WTC11 (cell line): ENCODE measurements at regions not wholly inside any gene's neighbourhood (a gene's known extent, or its start where the extent isn't known, plus 50 kb on each side); places are given as distances from the start of the nearest gene placed in this dataset.

ENCODE experiments used
- ATAC-seq: fragments of 200-7000 bp; cut with Tn5 transposase; 2 replicates; pipeline ENCODE4 v1.10.0; 2021; ENCODE audit warnings: mild to moderate bottlenecking, moderate library complexity
- CTCF ChIA-PET: fragments of 300-600 bp; sonication (Branson Sonifier 250); formaldehyde crosslinking; loops from one replicate; lab custom pipeline; 2021; ENCODE audit warnings: antibody characterized with exemption; lab: Charles Lee
- POLR2A ChIA-PET: fragments of 350-600 bp; sonication (Branson Sonifier 250); formaldehyde crosslinking; loops from one replicate; lab custom pipeline; 2021; ENCODE audit warnings: antibody characterized with exemption; lab: Charles Lee
- DNase-seq: peaks from one replicate; pipeline ENCODE4 v3.0.0; 2021; ENCODE audit warnings: low spot score
- H3K27ac Mint-ChIP-seq: 2 replicates; pipeline ENCODE4 v1.8.0; 2021; ENCODE audit warnings: mixed read lengths
- H3K27me3 Mint-ChIP-seq: 2 replicates; pipeline ENCODE4 v1.8.0; 2021; ENCODE audit warnings: low read depth, mild to moderate bottlenecking, moderate library complexity, mixed read lengths
- H3K36me3 Mint-ChIP-seq: 2 replicates; pipeline ENCODE4 v1.8.0; 2021; ENCODE audit warnings: mixed read lengths
- H3K4me1 Mint-ChIP-seq: 2 replicates; pipeline ENCODE4 v1.8.0; 2022; ENCODE audit warnings: mixed read lengths
- H3K4me3 Mint-ChIP-seq: 2 replicates; pipeline ENCODE4 v1.8.0; 2021; ENCODE audit warnings: mild to moderate bottlenecking, moderate library complexity, mixed read lengths
- H3K9me3 Mint-ChIP-seq: 2 replicates; pipeline ENCODE4 v1.8.0; 2021; ENCODE audit warnings: mixed read lengths
- AR ChIP-seq: fragments of 250-450 bp; sonication (Bioruptor Pico); IDR thresholded peaks from 2 replicates; pipeline ENCODE4 v1.9.0; 2021; ENCODE audit warnings: mild to moderate bottlenecking
- ATF1 ChIP-seq: sonication (generic); formaldehyde crosslinking; IDR thresholded peaks from 2 replicates; pipeline ENCODE4 v1.8.1; 2023; ENCODE audit warnings: mild to moderate bottlenecking, moderate library complexity, missing genetic modification reagents
- ATF2 ChIP-seq: sonication (generic); formaldehyde crosslinking; IDR thresholded peaks from 2 replicates; pipeline ENCODE4 v1.8.1; 2022; ENCODE audit warnings: low read depth, missing genetic modification reagents, borderline replicate concordance
- CDX4 ChIP-seq: fragments of 250-450 bp; sonication (Bioruptor Pico); IDR thresholded peaks from 2 replicates; pipeline ENCODE4 v1.9.0; 2021; ENCODE audit warnings: moderate library complexity, mild to moderate bottlenecking, inconsistent platforms, borderline replicate concordance
- E2F5 ChIP-seq: sonication (generic); formaldehyde crosslinking; IDR thresholded peaks from 2 replicates; pipeline ENCODE4 v1.8.1; 2022; ENCODE audit warnings: mild to moderate bottlenecking, moderate library complexity, missing genetic modification reagents
- EMX1 ChIP-seq: fragments of 250-450 bp; sonication (Bioruptor Pico); IDR thresholded peaks from 2 replicates; pipeline ENCODE4 v1.8.0; 2021; ENCODE audit warnings: mild to moderate bottlenecking
- ETV6 ChIP-seq: sonication (generic); formaldehyde crosslinking; IDR thresholded peaks from 2 replicates; pipeline ENCODE4 v1.8.1; 2022; ENCODE audit warnings: mild to moderate bottlenecking, missing genetic modification reagents
- GTF2I ChIP-seq: fragments of 250-450 bp; sonication (Bioruptor Pico); conservative IDR thresholded peaks from 2 replicates; pipeline ENCODE4 v1.4.0; 2021; ENCODE audit warnings: mild to moderate bottlenecking
- MAX ChIP-seq: sonication (generic); formaldehyde crosslinking; IDR thresholded peaks from 2 replicates; pipeline ENCODE4 v1.8.0; 2022; ENCODE audit warnings: mild to moderate bottlenecking, missing genetic modification reagents
- MYBL2 ChIP-seq: sonication (generic); formaldehyde crosslinking; IDR thresholded peaks from 2 replicates; pipeline ENCODE4 v1.8.1; 2023; ENCODE audit warnings: mild to moderate bottlenecking, moderate library complexity, missing genetic modification reagents
- NR1H2 ChIP-seq: sonication (generic); formaldehyde crosslinking; IDR thresholded peaks from 2 replicates; pipeline ENCODE4 v1.9.0; 2021; ENCODE audit warnings: mild to moderate bottlenecking, moderate library complexity, missing genetic modification reagents
- NR2C2 ChIP-seq: sonication (generic); formaldehyde crosslinking; IDR thresholded peaks from 2 replicates; pipeline ENCODE4 v1.8.0; 2022; ENCODE audit warnings: mild to moderate bottlenecking, missing genetic modification reagents
- PREB ChIP-seq: sonication (generic); formaldehyde crosslinking; IDR thresholded peaks from 2 replicates; pipeline ENCODE4 v1.8.1; 2022; ENCODE audit warnings: mild to moderate bottlenecking, missing genetic modification reagents, moderate library complexity, borderline replicate concordance
- SMAD3 ChIP-seq: sonication (generic); formaldehyde crosslinking; IDR thresholded peaks from 2 replicates; pipeline ENCODE4 v1.8.0; 2022; ENCODE audit warnings: missing genetic modification reagents, mild to moderate bottlenecking, borderline replicate concordance
- SMAD4 ChIP-seq: sonication (generic); formaldehyde crosslinking; IDR thresholded peaks from 2 replicates; pipeline ENCODE4 v1.8.0; 2022; ENCODE audit warnings: mild to moderate bottlenecking, missing genetic modification reagents
- SOX15 ChIP-seq: fragments of 250-450 bp; sonication (Bioruptor Pico); IDR thresholded peaks from 2 replicates; pipeline ENCODE4 v1.9.0; 2021; ENCODE audit warnings: mild to moderate bottlenecking
- USF1 ChIP-seq: sonication (generic); formaldehyde crosslinking; IDR thresholded peaks from 2 replicates; pipeline ENCODE4 v1.8.0; 2022; ENCODE audit warnings: mild to moderate bottlenecking, missing genetic modification reagents
- ZNF138 ChIP-seq: sonication (generic); formaldehyde crosslinking; conservative IDR thresholded peaks from 2 replicates; pipeline ENCODE4 v1.8.1; 2022; ENCODE audit warnings: mild to moderate bottlenecking, moderate library complexity, missing genetic modification reagents
- ZNF281 ChIP-seq: sonication (generic); formaldehyde crosslinking; IDR thresholded peaks from 2 replicates; pipeline ENCODE4 v1.8.0; 2023; ENCODE audit warnings: mild to moderate bottlenecking, missing genetic modification reagents
- ZNF396 ChIP-seq: fragments of 250-450 bp; sonication (Bioruptor Pico); IDR thresholded peaks from 2 replicates; pipeline ENCODE4 v1.8.0; 2021; ENCODE audit warnings: mild to moderate bottlenecking, moderate library complexity, borderline replicate concordance

GRCh38 chr4:115629270-115629669 is 515.9 kb upstream of the NDST4 start (continued):
- TF ChIP-seq E2F5 (CRISPR knock-in tag) = no peak
- no peak for TF ChIP-seq SMAD4 (CRISPR knock-in tag)
- TF ChIP-seq SMAD3 (CRISPR knock-in tag) = no peak
- no peak for TF ChIP-seq MAX (CRISPR knock-in tag)
- no peak for TF ChIP-seq ATF2 (CRISPR knock-in tag)
- no peak for TF ChIP-seq USF1 (CRISPR knock-in tag)
- no peak for TF ChIP-seq ZNF138 (CRISPR knock-in tag)

- DNase-seq (no peak), ATAC-seq (no peak)
- TF ChIP-seq ZNF396 = no peak
- no peak for TF ChIP-seq GTF2I (CRISPR knock-in tag)
- TF ChIP-seq EMX1 (CRISPR knock-in tag) = no peak
- H3K36me3 Mint-ChIP-seq = no peaks in the 10 kb centered on the region
- no peaks in the 10 kb centered on the region for H3K4me1 Mint-ChIP-seq
- ChIA-PET CTCF (no interaction called here), POLR2A (no interaction called here)
- H3K4me3 Mint-ChIP-seq = no peak overlapping the region
- H3K9me3 Mint-ChIP-seq = no peaks in the 10 kb centered on the region
- no peak overlapping the region for H3K27ac Mint-ChIP-seq
- no peaks in the 10 kb centered on the region for H3K27me3 Mint-ChIP-seq
Observed at GRCh38 chr4:115609631-115610030, 496.2 kb upstream of the NDST4 start.

GRCh38 chr4:115607311-115607710 is 493.9 kb upstream of the NDST4 start:
- ChIA-PET POLR2A (no interaction called here), CTCF (no interaction called here)
- H3K27me3 Mint-ChIP-seq = no peaks in the 10 kb centered on the region
- H3K9me3 Mint-ChIP-seq = no peaks in the 10 kb centered on the region
- no peak overlapping the region for H3K27ac Mint-ChIP-seq
- H3K36me3 Mint-ChIP-seq = no peaks in the 10 kb centered on the region
- no peaks in the 10 kb centered on the region for H3K4me1 Mint-ChIP-seq
- no peak overlapping the region for H3K4me3 Mint-ChIP-seq
- no peak for ATAC-seq
- DNase-seq = no peak
- TF ChIP-seq PREB (CRISPR knock-in tag) = no peak
- TF ChIP-seq NR1H2 (CRISPR knock-in tag) = no peak
- no peak for TF ChIP-seq ETV6 (CRISPR knock-in tag)
- TF ChIP-seq MYBL2 = no peak
- TF ChIP-seq AR (CRISPR knock-in tag) = no peak
- no peak for TF ChIP-seq NR2C2 (CRISPR knock-in tag)
- TF ChIP-seq ZNF281 (CRISPR knock-in tag) = no peak
- TF ChIP-seq GTF2I (CRISPR knock-in tag) = no peak
- no peak for TF ChIP-seq CDX4
- no peak for TF ChIP-seq ZNF138 (CRISPR knock-in tag)
- TF ChIP-seq ATF1 (CRISPR knock-in tag) = no peak
- no peak for TF ChIP-seq SOX15 (CRISPR knock-in tag)
